ENCODE measurements at regions not wholly inside any gene's neighbourhood (a gene's known extent, or its start where the extent isn't known, plus 50 kb on each side); places are given as distances from the start of the nearest gene placed in this dataset.

GRCh38 chr5:175386526-175386925 is 57.5 kb downstream of the DRD1 start:
- no peak for TF ChIP-seq CTCF (IDR thresholded peaks at IDR 0.05)
- no peak for TF ChIP-seq POLR2A (IDR thresholded peaks at IDR 0.05)

Measured in Peyer's patch (tissue), 4 donors.